Cardiac fibroblast (primary cell): ENCODE measurements at regions not wholly inside any gene's neighbourhood (a gene's known extent, or its start where the extent isn't known, plus 50 kb on each side); places are given as distances from the start of the nearest gene placed in this dataset.

Experiments
- DNase-seq, 2 donors: peaks; one replicate each; pipeline versions ENCODE4 v3.0.0 to v3.0.0-alpha.2; 2010; ENCODE audit warnings: low read depth in 2 of 2
- H3K4me3 ChIP-seq, 2 donors: replicated peaks in 1 of 2; 1 replicate in 1 of 2; 2 replicates in 1 of 2; pipeline ENCODE4 v1.5.1; 2011; ENCODE audit warnings: low read depth in 2 of 2, low read length in 2 of 2, mild to moderate bottlenecking in 2 of 2, moderate library complexity in 1 of 2
- TF ChIP-seq, protein P1 (sequence below): IDR thresholded peaks from one replicate; pipeline ENCODE4 v1.5.1; 2011; ENCODE audit warnings: low read depth, mild to moderate bottlenecking, low read length, inconsistent platforms

DNA sequence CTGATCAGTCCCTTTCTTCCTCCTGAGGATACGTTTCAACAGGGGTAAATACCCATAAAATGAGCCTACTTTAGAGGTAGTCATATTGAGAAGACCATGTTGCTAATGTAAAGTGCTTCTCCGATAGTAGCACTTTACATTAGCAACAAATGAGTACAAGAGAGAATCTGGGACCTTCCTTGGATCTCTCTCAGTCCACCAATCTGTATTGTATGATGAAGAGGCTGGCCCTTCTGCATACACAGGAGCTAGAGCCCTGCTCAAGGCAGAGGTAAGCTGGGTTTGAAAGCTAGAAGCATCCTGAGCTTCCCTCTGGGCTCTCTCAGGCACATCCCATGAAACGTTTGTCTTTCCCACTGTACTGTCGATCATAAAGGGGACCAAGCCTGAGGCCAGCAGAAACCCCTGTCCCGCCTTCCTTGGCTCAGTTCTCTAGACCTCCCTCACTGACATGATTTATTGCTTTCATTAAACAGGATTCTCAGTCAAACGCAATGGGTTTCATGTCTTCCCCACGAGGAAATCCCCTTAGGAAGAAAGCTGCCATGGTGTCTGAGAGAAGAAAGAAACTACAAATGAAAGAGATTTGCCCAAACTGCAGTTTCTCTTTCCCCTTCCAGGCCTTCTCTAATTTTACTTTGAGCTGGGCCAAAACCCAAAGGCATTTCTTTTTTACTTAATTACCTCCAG lies 62.8 kb upstream of the BCAR3 start:
- TF ChIP-seq, protein P1, sequence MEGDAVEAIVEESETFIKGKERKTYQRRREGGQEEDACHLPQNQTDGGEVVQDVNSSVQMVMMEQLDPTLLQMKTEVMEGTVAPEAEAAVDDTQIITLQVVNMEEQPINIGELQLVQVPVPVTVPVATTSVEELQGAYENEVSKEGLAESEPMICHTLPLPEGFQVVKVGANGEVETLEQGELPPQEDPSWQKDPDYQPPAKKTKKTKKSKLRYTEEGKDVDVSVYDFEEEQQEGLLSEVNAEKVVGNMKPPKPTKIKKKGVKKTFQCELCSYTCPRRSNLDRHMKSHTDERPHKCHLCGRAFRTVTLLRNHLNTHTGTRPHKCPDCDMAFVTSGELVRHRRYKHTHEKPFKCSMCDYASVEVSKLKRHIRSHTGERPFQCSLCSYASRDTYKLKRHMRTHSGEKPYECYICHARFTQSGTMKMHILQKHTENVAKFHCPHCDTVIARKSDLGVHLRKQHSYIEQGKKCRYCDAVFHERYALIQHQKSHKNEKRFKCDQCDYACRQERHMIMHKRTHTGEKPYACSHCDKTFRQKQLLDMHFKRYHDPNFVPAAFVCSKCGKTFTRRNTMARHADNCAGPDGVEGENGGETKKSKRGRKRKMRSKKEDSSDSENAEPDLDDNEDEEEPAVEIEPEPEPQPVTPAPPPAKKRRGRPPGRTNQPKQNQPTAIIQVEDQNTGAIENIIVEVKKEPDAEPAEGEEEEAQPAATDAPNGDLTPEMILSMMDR, result no peak
- H3K4me3 ChIP-seq, result no peak overlapping the region
- no peak for DNase-seq

DNA sequence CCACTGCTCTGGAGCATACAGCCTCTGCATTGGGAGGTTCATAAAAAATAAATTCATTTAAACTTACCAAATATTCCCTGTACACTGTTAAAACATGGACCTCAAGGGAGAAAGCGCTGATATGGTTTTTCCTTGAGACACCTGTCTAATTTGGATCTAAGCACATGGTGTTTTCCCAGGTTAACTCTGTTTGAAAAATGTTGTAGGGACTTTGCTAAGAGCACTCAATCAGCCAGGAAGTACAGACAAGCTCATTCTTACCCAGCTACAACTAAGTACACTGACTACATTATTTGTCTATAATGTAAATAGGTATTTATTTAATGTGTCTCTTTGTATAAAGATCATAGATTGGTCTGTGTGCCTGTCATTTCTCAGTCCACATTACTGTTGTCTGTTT lies 61.8 kb upstream of the BCAR3 start:
- TF ChIP-seq, protein P1, result no peak
- no peak for DNase-seq

GRCh38 chr1:93740601-93741031 lies 59.0 kb upstream of the BCAR3 start:
- no peak for DNase-seq
- no peak overlapping the region for H3K4me3 ChIP-seq
- TF ChIP-seq, protein P1, result no peak

More for the DNA sequence above, 61.8 kb upstream of the BCAR3 start:
- H3K4me3 ChIP-seq, result no peak overlapping the region

GRCh38 chr1:93740157-93740556 lies 58.5 kb upstream of the BCAR3 start:
- DNase-seq, result no peak
- no peak overlapping the region for H3K4me3 ChIP-seq
- TF ChIP-seq, protein P1, result no peak

- DNase-seq, result no peak
- no peak overlapping the region for H3K4me3 ChIP-seq
- TF ChIP-seq, protein P1, result no peak
Observed at GRCh38 chr1:93739472-93739871, 57.8 kb upstream of the BCAR3 start.

DNA sequence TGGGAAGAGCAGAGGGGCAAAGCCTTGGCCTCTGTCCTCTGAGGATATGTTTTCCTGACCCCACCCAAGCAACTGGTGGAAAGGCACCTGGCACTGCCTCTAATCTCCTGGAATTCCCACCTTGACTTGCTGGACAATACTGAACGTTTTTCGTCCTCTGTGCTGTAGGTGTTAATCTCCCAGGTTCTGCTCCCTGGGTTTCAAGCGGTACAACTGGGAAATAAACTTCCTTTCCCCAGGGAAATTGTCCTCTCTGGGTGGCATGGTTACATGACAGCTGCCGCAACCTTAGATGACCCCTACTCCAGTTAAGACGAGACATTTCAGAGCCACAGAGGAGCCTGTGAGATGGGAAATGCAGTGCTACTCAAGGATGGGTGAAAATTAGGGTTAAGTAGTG lies 57.3 kb upstream of the BCAR3 start:
- TF ChIP-seq, protein P1, result no peak

More for the DNA sequence above, 57.3 kb upstream of the BCAR3 start:
- H3K4me3 ChIP-seq, result no peak overlapping the region
- DNase-seq, result no peak
